BJ (cell line): ENCODE measurements at regions not wholly inside any gene's neighbourhood (a gene's known extent, or its start where the extent isn't known, plus 50 kb on each side); places are given as distances from the start of the nearest gene placed in this dataset.

Experiments used
- CTCF ChIA-PET: fragments of 350-600 bp; formaldehyde crosslinking; extraction: SDS; loops from one replicate; lab custom pipeline; 2021; ENCODE audit warnings: antibody characterized with exemption, inconsistent platforms; lab: Yijun Ruan, JAX
- POLR2A ChIA-PET: fragments of 300-600 bp; sonication (Branson Sonifier 250); formaldehyde crosslinking; extraction: SDS; loops from one replicate; lab custom pipeline; 2021; ENCODE audit warnings: antibody characterized with exemption; lab: Charles Lee
- DNase-seq: peaks from one replicate; pipeline ENCODE4 v3.0.0-alpha.2; 2011; ENCODE audit warnings: low read depth
- H3K27me3 ChIP-seq: 2 replicates; pipeline ENCODE4 v1.6.0; 2011; ENCODE audit warnings: low read length; ENCODE audit not compliant: control insufficient read depth, insufficient read depth
- H3K36me3 ChIP-seq: 2 replicates; pipeline ENCODE4 v1.5.1; 2011; ENCODE audit warnings: low read length; ENCODE audit not compliant: control insufficient read depth, insufficient read depth
- H3K4me3 ChIP-seq: 2 replicates; pipeline ENCODE4 v1.5.1; 2011; ENCODE audit warnings: low read depth, mild to moderate bottlenecking, control low read depth, low read length
- TF ChIP-seq, protein P1 (sequence below): IDR thresholded peaks from 2 replicates; pipeline ENCODE4 v1.5.1; 2011; ENCODE audit warnings: low read depth, mild to moderate bottlenecking, control low read depth, inconsistent platforms, low read length, moderate library complexity; ENCODE audit not compliant: insufficient read depth

DNA sequence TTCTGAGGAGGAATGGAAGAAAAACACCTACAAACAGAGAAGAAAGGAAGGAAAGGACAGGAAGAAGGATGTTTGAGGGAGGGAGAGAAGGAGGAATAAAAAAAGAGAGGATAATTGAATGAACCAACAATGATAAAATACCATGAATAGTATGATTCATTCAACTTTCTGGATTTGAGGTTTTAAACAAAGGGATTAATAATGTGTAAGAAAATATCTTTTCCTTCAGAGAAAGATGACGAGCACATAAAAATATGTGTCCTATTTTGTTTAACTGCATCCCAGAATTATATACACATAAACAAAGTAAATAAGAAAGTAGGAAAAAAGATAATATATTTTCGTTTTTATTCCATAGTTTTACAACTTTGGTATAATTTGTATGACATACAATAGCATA is 1380.4 kb downstream of the STIM2 start:
- TF ChIP-seq, protein P1, sequence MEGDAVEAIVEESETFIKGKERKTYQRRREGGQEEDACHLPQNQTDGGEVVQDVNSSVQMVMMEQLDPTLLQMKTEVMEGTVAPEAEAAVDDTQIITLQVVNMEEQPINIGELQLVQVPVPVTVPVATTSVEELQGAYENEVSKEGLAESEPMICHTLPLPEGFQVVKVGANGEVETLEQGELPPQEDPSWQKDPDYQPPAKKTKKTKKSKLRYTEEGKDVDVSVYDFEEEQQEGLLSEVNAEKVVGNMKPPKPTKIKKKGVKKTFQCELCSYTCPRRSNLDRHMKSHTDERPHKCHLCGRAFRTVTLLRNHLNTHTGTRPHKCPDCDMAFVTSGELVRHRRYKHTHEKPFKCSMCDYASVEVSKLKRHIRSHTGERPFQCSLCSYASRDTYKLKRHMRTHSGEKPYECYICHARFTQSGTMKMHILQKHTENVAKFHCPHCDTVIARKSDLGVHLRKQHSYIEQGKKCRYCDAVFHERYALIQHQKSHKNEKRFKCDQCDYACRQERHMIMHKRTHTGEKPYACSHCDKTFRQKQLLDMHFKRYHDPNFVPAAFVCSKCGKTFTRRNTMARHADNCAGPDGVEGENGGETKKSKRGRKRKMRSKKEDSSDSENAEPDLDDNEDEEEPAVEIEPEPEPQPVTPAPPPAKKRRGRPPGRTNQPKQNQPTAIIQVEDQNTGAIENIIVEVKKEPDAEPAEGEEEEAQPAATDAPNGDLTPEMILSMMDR = no peak
- no peaks in the 10 kb centered on the region for H3K36me3 ChIP-seq
- no peak overlapping the region for H3K4me3 ChIP-seq
- no peak for DNase-seq
- H3K27me3 ChIP-seq = no peaks in the 10 kb centered on the region
- POLR2A ChIA-PET = no interaction called here
- CTCF ChIA-PET = no interaction called here

DNA sequence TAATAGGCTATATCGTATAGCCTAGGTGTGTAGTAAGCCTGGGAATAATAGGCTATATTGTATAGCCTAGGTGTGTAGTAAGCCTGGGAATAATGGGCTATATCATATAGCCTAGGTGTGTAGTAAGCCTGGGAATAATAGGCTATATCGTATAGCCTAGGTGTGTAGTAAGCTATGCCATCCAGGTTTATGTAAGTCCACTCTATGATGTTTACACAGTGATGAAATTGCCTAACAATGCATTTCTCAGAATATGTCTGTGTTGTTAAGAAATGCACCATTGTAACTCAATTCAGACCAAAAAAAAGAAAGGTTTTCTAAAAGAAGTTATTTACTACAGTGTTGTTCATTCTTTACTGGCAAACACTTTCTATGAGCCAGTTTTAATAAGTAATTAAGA is 1387.2 kb downstream of the STIM2 start:
- no peak for DNase-seq
- POLR2A ChIA-PET = no interaction called here
- Histone ChIP-seq H3K4me3 (no peak overlapping the region), H3K36me3 (no peaks in the 10 kb centered on the region), H3K27me3 (no peaks in the 10 kb centered on the region)
- TF ChIP-seq, protein P1 = no peak
- CTCF ChIA-PET = no interaction called here

DNA sequence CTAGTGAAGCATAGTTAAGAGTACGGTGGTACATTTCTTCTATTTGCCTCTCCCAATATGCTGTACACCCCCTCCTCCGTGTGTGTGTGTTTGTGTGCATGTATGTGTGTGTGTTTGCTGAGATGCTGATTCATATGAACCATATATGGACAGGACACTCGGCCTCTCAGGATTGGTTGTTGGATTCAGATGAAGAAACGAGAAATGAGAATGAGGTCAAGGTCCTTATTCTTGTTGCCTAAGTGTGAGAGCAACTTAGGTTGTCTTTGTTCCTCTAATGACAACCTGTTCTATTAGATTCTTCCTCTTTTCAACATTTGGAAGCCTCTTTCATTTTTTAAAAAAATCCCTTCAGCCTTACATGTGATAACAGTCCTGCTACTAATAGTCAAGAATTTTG is 1387.6 kb downstream of the STIM2 start:
- ChIA-PET CTCF (no interaction called here), POLR2A (no interaction called here)
- Histone ChIP-seq H3K27me3 (no peaks in the 10 kb centered on the region), H3K4me3 (no peak overlapping the region), H3K36me3 (no peaks in the 10 kb centered on the region)
- no peak for DNase-seq
- TF ChIP-seq, protein P1 = no peak

DNA sequence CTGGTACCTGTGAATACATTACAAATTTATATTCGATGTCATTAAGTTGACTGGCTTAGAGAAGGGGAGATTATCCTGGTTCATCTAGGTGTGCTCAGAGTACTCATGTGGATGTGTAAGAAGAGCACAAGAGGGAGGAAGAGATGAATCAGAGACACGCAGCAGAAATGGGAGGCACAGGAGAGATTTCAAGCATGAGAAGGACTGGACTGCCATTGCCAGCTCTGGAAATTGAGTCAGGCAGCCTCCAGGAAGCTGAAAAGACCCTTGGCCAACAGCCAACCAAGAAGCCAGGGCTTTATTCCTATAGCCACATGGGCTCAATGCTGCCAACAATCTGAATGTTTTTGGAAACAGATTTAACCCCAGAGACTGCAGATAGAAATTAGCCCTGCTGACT is 1390.0 kb downstream of the STIM2 start:
- ChIA-PET CTCF (interaction anchor here (1.6 kb wide), 1 partner anchor 12 kb away, joined by 4 read pairs; no protein-coding TSS in a partner anchor), POLR2A (no interaction called here)
- TF ChIP-seq, protein P1 = no peak
- H3K36me3 ChIP-seq = no peaks in the 10 kb centered on the region
- DNase-seq = no peak
- H3K27me3 ChIP-seq = no peaks in the 10 kb centered on the region
- no peak overlapping the region for H3K4me3 ChIP-seq

DNA sequence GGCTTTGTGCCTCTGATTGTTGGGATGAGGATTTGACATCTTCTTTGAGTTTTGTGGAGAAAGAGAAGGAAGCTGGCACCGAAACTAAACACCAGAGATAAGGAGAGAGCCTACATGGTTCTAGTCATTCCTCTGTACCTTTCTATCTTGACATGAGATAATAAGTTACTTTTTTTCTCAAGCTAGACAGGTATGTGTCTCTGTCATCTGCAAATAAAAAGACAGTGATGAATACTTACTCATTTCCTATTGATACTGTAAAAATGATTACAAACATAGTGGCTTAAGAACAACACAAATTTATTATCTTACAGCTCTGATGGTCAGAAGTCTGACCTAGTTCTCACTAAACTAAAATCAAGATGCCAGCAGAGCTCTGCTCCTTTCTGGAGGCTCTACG is 1391.2 kb downstream of the STIM2 start:
- no peak for DNase-seq
- POLR2A ChIA-PET = interaction anchor here (0.6 kb wide), 1 partner anchor 378 kb away, joined by 3 read pairs; no protein-coding TSS in a partner anchor
- CTCF ChIA-PET = interaction anchor here (1.0 to 1.6 kb wide), 3 partner anchors 9 to 15 kb away, joined by 3 to 4 read pairs (median 4); no protein-coding TSS in a partner anchor
- no peaks in the 10 kb centered on the region for H3K27me3 ChIP-seq
- TF ChIP-seq, protein P1 = no peak
- no peak overlapping the region for H3K4me3 ChIP-seq
- H3K36me3 ChIP-seq = no peaks in the 10 kb centered on the region
